ENCODE measurements at regions not wholly inside any gene's neighbourhood (a gene's known extent, or its start where the extent isn't known, plus 50 kb on each side); places are given as distances from the start of the nearest gene placed in this dataset.

DNA sequence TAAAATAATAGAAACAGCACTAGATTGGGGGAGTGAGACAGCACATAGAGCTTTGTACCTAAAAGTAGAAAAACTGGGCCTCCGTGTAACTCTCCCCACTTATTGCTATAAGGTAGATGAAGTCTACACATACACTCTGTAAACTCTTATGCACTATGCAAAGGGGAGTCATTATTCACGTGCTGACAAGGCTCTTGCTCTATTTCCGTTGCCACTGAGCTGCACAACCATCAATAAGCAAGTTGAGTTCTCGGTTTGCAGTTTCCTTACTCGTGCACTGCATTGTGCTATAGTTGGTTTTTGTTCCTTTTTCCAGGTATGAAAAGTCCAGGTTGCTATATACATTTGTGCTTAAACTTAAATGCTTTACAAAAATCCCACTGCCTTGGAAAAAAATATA, 294.0 kb upstream of the DACH1 start:
- CTCF ChIA-PET = interaction anchor here (0.8 kb wide), 1 partner anchor 342 kb away, joined by 3 read pairs; no protein-coding TSS in a partner anchor
- POLR2A ChIA-PET = no interaction called here
- DNase-seq (ENCODE audit: extremely low spot score) = no peak
- TF ChIP-seq ZNF384 (IDR thresholded peaks at IDR 0.05) = no peak
- no peak for TF ChIP-seq FOXM1 (IDR thresholded peaks at IDR 0.05; ENCODE audit: borderline replicate concordance)
- TF ChIP-seq, protein P1, sequence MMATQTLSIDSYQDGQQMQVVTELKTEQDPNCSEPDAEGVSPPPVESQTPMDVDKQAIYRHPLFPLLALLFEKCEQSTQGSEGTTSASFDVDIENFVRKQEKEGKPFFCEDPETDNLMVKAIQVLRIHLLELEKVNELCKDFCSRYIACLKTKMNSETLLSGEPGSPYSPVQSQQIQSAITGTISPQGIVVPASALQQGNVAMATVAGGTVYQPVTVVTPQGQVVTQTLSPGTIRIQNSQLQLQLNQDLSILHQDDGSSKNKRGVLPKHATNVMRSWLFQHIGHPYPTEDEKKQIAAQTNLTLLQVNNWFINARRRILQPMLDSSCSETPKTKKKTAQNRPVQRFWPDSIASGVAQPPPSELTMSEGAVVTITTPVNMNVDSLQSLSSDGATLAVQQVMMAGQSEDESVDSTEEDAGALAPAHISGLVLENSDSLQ (IDR thresholded peaks at IDR 0.05) = no peak
- no peak for TF ChIP-seq L3MBTL2 (conservative IDR thresholded peaks at IDR 0.05)
- no peak for TF ChIP-seq NFRKB (IDR thresholded peaks at IDR 0.05)
- TF ChIP-seq SUZ12 (IDR thresholded peaks at IDR 0.05) = no peak
- TF ChIP-seq FOXA1 (IDR thresholded peaks at IDR 0.05) = no peak
- no peak for TF ChIP-seq BHLHE40 (IDR thresholded peaks at IDR 0.05; ENCODE audit: borderline replicate concordance)
- TF ChIP-seq HDGF (IDR thresholded peaks at IDR 0.05; ENCODE audit: borderline replicate concordance) = no peak

DNA sequence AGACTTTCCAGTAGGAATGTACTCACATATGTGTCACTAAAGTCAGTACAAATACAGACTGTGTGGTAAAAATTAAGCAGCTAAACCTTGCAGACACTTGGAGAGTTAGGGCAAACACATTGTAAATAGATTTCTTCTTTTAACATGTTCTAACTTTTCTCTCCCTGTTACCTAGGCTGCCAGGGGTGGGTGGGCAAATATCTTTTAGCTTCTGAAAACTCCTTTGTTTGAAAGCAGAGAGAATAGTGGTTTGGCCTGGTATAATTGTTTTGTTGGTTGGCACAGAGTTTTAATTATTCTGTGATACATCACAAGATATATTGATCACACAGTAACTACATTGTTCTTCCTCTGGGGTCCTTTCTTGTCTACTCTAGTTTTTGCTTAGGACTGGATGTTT, 289.8 kb upstream of the DACH1 start:
- ChIA-PET POLR2A (no interaction called here), CTCF (interaction anchor here (1.1 to 1.3 kb wide), 2 partner anchors 8 to 9 kb away, joined by 3 read pairs; no protein-coding TSS in a partner anchor)
- DNase-seq (ENCODE audit: extremely low spot score) = no peak
- TF ChIP-seq BHLHE40 (IDR thresholded peaks at IDR 0.05; ENCODE audit: borderline replicate concordance) (no peak), FOXK2 (IDR thresholded peaks at IDR 0.05) (no peak), FOXA1 (IDR thresholded peaks at IDR 0.05) (no peak), L3MBTL2 (conservative IDR thresholded peaks at IDR 0.05) (no peak), CTBP1 (IDR thresholded peaks at IDR 0.05; ENCODE audit: borderline replicate concordance) (no peak), NFRKB (IDR thresholded peaks at IDR 0.05) (no peak), SUZ12 (IDR thresholded peaks at IDR 0.05) (no peak), ELF4 (IDR thresholded peaks at IDR 0.05) (no peak), HDGF (IDR thresholded peaks at IDR 0.05; ENCODE audit: borderline replicate concordance) (no peak), LEF1 (IDR thresholded peaks at IDR 0.05; ENCODE audit: borderline replicate concordance) (no peak), TARDBP (IDR thresholded peaks at IDR 0.05) (no peak), FOXM1 (IDR thresholded peaks at IDR 0.05; ENCODE audit: borderline replicate concordance) (no peak), ZNF384 (IDR thresholded peaks at IDR 0.05) (no peak), SP1 (IDR thresholded peaks at IDR 0.05) (no peak), ARNT (IDR thresholded peaks at IDR 0.05) (no peak)
- TF ChIP-seq, protein P1 (IDR thresholded peaks at IDR 0.05) = no peak

DNA sequence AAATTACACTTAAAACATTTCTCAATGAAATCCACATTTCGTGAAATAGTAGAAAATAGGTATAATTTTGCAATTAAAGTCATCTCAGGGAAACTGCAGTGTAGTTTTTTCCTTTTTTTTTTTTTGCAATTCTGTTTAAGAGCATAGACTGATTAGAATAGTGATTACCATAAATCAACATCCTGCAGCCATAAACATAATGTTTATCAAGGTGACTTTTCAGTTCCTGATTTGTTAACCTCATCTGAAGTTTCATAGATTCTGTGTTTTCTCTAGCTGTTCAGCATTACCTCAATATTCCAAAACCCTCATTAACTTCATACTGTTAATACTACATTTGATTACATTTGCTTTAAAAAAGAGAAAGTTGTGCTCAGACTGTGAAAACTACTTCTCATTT, 286.3 kb upstream of the DACH1 start:
- ChIA-PET POLR2A (no interaction called here), CTCF (no interaction called here)
- no peak for DNase-seq (ENCODE audit: extremely low spot score)
- TF ChIP-seq, protein P1 (IDR thresholded peaks at IDR 0.05) = no peak
- TF ChIP-seq FOXA1 (IDR thresholded peaks at IDR 0.05) (no peak), NFRKB (IDR thresholded peaks at IDR 0.05) (no peak), FOXK2 (IDR thresholded peaks at IDR 0.05) (no peak), ELF4 (IDR thresholded peaks at IDR 0.05) (no peak), BHLHE40 (IDR thresholded peaks at IDR 0.05; ENCODE audit: borderline replicate concordance) (no peak)

DNA sequence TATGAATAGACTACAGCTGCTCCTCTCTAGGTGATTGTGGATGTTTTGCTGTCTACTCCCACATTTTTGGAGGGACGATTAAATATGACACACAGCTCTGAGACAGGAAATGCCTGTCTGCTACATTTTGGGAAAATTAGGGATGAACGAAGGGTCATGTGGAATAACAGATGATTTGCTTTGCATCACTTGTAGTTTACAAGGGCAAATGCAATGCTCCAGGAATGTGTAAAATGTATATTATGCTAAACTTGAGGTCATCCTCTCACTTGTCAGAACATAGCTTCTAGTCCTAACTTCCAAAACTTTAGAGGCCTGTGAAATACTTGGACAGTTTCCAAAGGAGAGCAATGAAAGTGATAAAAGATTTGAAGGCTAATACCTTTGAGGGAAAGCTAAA, 284.2 kb upstream of the DACH1 start:
- CTCF ChIA-PET = no interaction called here
- POLR2A ChIA-PET = no interaction called here
- TF ChIP-seq TARDBP (IDR thresholded peaks at IDR 0.05) (no peak), FOXK2 (IDR thresholded peaks at IDR 0.05) (no peak), L3MBTL2 (conservative IDR thresholded peaks at IDR 0.05) (no peak), ELF4 (IDR thresholded peaks at IDR 0.05) (no peak), BHLHE40 (IDR thresholded peaks at IDR 0.05; ENCODE audit: borderline replicate concordance) (no peak), SUZ12 (IDR thresholded peaks at IDR 0.05) (no peak), NFRKB (IDR thresholded peaks at IDR 0.05) (no peak), ARNT (IDR thresholded peaks at IDR 0.05) (no peak), LEF1 (IDR thresholded peaks at IDR 0.05; ENCODE audit: borderline replicate concordance) (no peak), SP1 (IDR thresholded peaks at IDR 0.05) (no peak), CTBP1 (IDR thresholded peaks at IDR 0.05; ENCODE audit: borderline replicate concordance) (no peak), FOXM1 (IDR thresholded peaks at IDR 0.05; ENCODE audit: borderline replicate concordance) (no peak), FOXA1 (IDR thresholded peaks at IDR 0.05) (no peak), ZNF384 (IDR thresholded peaks at IDR 0.05) (no peak), HDGF (IDR thresholded peaks at IDR 0.05; ENCODE audit: borderline replicate concordance) (no peak)
- TF ChIP-seq, protein P1 (IDR thresholded peaks at IDR 0.05) = no peak
- no peak for DNase-seq (ENCODE audit: extremely low spot score)

DNA sequence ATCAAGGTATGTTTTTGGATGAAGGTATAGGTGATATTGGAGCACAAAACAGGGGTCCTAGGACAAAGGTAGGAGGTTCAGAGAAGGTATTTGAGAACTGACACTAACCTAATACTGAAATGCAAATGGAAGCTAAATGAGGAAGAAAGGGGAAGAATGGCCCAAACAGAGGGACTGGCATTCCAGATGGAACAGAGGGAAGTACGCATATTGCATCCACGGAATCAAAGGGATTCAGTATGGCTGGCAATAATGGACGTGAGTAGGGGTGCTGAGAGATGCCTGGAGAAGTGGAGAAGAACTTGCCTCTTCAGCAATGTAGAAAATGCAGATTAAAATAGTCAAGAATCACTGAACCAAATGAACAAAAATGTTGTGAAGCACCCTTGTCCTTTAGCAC, 283.5 kb upstream of the DACH1 start:
- ChIA-PET CTCF (no interaction called here), POLR2A (no interaction called here)
- no peak for DNase-seq (ENCODE audit: extremely low spot score)
- TF ChIP-seq TARDBP (IDR thresholded peaks at IDR 0.05) (no peak), L3MBTL2 (conservative IDR thresholded peaks at IDR 0.05) (no peak), BHLHE40 (IDR thresholded peaks at IDR 0.05; ENCODE audit: borderline replicate concordance) (no peak), SP1 (IDR thresholded peaks at IDR 0.05) (no peak), FOXA1 (IDR thresholded peaks at IDR 0.05) (no peak), SUZ12 (IDR thresholded peaks at IDR 0.05) (no peak), FOXM1 (IDR thresholded peaks at IDR 0.05; ENCODE audit: borderline replicate concordance) (no peak), ZNF384 (IDR thresholded peaks at IDR 0.05) (no peak), NFRKB (IDR thresholded peaks at IDR 0.05) (no peak), ARNT (IDR thresholded peaks at IDR 0.05) (no peak), FOXK2 (IDR thresholded peaks at IDR 0.05) (no peak), CTBP1 (IDR thresholded peaks at IDR 0.05; ENCODE audit: borderline replicate concordance) (no peak), HDGF (IDR thresholded peaks at IDR 0.05; ENCODE audit: borderline replicate concordance) (no peak)
- TF ChIP-seq, protein P1 (IDR thresholded peaks at IDR 0.05) = no peak
